ENCODE measurements at regions not wholly inside any gene's neighbourhood (a gene's known extent, or its start where the extent isn't known, plus 50 kb on each side); places are given as distances from the start of the nearest gene placed in this dataset.
A peak's percentile ranks its signal among the peaks of the same experiment; 100 is the strongest.

DNA sequence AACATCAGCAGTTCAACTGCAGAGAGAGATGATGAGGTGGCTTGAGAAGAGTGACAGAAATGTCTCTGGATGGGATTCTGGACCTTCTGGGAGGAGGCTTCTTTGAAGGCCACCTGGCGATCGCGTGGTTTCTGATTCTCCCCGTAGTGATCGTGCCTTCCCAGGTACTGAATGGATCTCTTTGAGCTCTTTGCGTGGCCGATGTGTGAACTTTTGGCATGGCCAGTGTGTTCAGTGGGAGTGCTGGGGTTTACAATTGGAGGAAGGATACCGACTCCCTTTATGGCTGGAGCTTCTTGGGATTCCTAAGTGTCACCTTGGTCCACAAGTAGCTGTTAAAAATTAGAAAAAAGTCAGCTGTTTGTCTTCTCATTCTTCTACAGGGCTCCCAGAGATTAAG is 374.7 kb downstream of the C12orf75 start:
- no peaks in the 10 kb centered on the region for H3K36me3 Mint-ChIP-seq (ENCODE audit: low read depth)
- peaks cover 10% of the 10 kb centered on the region for H3K27me3 Mint-ChIP-seq (ENCODE audit: low read depth, poor library complexity)
- H3K27ac Mint-ChIP-seq: no peak overlapping the region

DNA sequence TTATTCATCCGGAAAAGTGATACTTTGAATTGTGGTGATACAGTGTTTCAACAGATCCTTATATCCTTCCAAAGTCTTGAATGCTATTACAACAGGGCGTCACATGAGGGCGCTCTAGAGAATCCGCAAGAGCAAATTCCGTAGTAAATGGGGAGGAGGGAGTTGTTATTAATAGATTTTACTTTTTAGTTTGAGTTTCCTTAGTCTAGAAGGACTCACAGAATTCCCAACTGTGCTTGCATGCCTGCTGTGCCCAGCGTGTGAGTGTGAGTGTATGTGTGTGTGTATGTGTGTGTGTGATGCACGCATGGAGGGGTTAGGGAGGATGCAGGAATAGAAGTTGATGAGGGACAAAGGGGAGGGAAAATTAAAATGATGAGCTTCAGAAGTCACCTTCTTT is 375.3 kb downstream of the C12orf75 start:
- DNase-seq: peak; percentile 63
- peaks cover 58% of the 10 kb centered on the region for H3K4me1 Mint-ChIP-seq

More for the DNA sequence above, 374.7 kb downstream of the C12orf75 start:
- TF ChIP-seq, protein P1, sequence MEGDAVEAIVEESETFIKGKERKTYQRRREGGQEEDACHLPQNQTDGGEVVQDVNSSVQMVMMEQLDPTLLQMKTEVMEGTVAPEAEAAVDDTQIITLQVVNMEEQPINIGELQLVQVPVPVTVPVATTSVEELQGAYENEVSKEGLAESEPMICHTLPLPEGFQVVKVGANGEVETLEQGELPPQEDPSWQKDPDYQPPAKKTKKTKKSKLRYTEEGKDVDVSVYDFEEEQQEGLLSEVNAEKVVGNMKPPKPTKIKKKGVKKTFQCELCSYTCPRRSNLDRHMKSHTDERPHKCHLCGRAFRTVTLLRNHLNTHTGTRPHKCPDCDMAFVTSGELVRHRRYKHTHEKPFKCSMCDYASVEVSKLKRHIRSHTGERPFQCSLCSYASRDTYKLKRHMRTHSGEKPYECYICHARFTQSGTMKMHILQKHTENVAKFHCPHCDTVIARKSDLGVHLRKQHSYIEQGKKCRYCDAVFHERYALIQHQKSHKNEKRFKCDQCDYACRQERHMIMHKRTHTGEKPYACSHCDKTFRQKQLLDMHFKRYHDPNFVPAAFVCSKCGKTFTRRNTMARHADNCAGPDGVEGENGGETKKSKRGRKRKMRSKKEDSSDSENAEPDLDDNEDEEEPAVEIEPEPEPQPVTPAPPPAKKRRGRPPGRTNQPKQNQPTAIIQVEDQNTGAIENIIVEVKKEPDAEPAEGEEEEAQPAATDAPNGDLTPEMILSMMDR (IDR thresholded peaks at IDR 0.05): no peak
- H3K9me3 Mint-ChIP-seq: peaks cover 8% of the 10 kb centered on the region
- H3K4me1 Mint-ChIP-seq: peaks cover 58% of the 10 kb centered on the region
- no peak for DNase-seq
- H3K4me3 Mint-ChIP-seq: no peak overlapping the region

DNA sequence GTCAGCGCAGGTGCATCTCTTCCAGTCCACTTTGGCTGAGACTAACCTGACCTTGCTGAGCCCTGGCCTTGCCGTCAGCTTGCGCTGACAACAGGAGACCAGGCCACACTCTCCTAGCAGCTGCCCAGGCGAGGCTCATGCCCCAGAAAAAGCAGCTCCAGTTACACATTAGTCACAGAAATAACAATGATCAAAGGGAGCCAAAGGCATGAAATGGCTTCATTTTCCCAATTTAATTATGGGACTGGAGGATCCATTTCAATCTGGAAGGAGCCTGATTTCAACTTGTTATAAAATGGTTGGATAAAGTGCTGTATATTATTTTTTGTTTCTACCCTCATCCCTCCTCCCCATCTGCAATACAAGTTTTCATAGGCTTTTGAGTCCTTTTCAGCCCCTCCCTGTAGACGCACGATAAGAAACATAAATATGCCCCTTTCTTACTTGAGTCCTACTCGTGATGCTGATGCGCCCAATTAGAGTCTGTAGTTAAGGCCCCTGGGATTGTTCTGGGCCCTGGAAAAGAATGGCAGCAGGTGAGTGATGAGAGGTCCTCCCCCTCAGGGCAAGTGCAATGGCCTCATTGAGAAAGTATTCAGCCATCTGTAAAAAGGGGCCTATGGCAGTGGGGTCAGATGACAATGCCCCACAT is 376.0 kb downstream of the C12orf75 start:
- no peaks in the 10 kb centered on the region for H3K9me3 Mint-ChIP-seq
- peak overlapping the region; percentile 99 for H3K27ac Mint-ChIP-seq
- peak overlapping the region; percentile 24 for H3K4me3 Mint-ChIP-seq
- peak; percentile 53 for DNase-seq
- H3K27me3 Mint-ChIP-seq (ENCODE audit: low read depth, poor library complexity): peaks cover 10% of the 10 kb centered on the region
- H3K4me1 Mint-ChIP-seq: peaks cover 58% of the 10 kb centered on the region
- TF ChIP-seq, protein P1 (IDR thresholded peaks at IDR 0.05): no peak
- no peaks in the 10 kb centered on the region for H3K36me3 Mint-ChIP-seq (ENCODE audit: low read depth)

More for the DNA sequence above, 375.3 kb downstream of the C12orf75 start:
- TF ChIP-seq, protein P1 (IDR thresholded peaks at IDR 0.05): peak; percentile 74
- Mint-ChIP-seq H3K27ac (peak overlapping the region; percentile 99), H3K27me3 (ENCODE audit: low read depth, poor library complexity) (peaks cover 10% of the 10 kb centered on the region), H3K4me3 (no peak overlapping the region), H3K36me3 (ENCODE audit: low read depth) (no peaks in the 10 kb centered on the region), H3K9me3 (peaks cover 3% of the 10 kb centered on the region)

DNA sequence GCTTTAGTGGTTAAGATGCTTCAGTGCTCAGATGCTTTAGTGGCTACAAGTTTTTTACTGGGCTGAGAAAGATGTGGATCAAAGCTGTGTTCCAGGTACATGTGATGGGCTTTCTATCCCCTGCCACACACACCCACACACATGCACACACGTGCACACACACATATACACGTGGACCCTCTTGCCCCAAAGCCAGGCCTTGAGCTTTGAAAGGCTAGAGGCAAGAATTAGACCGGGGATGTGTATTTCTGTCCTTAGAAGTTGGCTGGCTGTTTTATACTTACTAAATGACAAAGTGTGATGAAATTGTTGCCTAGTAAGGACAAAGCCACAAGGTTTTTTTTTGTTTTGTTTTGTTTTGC is 376.5 kb downstream of the C12orf75 start:
- no peak for DNase-seq
- peaks cover 10% of the 10 kb centered on the region for H3K27me3 Mint-ChIP-seq (ENCODE audit: low read depth, poor library complexity)
- H3K4me3 Mint-ChIP-seq: peak overlapping the region; percentile 16
- no peaks in the 10 kb centered on the region for H3K9me3 Mint-ChIP-seq
- TF ChIP-seq, protein P1 (IDR thresholded peaks at IDR 0.05): no peak
- peaks cover 58% of the 10 kb centered on the region for H3K4me1 Mint-ChIP-seq
- H3K36me3 Mint-ChIP-seq (ENCODE audit: low read depth): no peaks in the 10 kb centered on the region
- peak overlapping the region; percentile 21 for H3K27ac Mint-ChIP-seq

DNA sequence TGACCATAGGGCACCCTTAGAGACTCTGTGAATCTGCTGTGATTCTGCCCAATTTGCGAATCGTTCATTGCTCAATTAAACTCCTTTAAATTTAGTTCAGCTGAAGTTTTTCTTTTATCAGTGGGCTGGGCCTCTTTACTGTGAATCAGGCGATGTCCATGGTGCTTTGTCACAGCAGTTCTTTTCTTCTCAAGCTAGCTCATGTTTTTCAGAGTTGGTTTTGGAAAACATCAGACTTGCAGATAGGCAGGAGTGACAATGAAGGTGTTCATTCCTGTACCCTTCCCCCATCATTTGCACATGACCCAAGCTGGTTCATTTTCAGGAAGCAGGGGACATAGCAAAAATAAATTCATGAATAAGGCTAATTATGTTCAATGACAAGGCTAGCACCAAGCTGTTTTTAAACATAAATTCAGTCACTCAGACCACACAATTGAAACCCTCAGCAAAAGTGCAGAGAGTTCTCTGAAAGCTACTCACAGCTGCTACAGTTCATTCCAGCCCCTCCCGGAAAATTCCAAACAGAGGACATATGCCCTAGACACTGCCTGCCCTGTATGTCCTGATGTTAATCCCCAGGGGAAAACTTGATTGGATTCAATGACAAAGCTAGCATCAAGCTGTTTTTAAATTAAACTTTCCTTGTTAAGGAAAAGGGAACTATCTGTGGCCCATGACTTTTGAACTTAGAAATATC is 383.3 kb downstream of the C12orf75 start:
- Mint-ChIP-seq H3K27ac (no peak overlapping the region), H3K4me1 (peaks cover 31% of the 10 kb centered on the region), H3K36me3 (ENCODE audit: low read depth) (no peaks in the 10 kb centered on the region), H3K9me3 (no peaks in the 10 kb centered on the region), H3K27me3 (ENCODE audit: low read depth, poor library complexity) (no peaks in the 10 kb centered on the region), H3K4me3 (no peak overlapping the region)
- DNase-seq: no peak
- TF ChIP-seq, protein P1 (IDR thresholded peaks at IDR 0.05): no peak
